ENCODE measurements at regions not wholly inside any gene's neighbourhood (a gene's known extent, or its start where the extent isn't known, plus 50 kb on each side); places are given as distances from the start of the nearest gene placed in this dataset.
A peak's percentile ranks its signal among the peaks of the same experiment; 100 is the strongest.

GRCh38 chr18:34971313-34971712 is 69.9 kb upstream of the MAPRE2 start:
- peaks cover 32% of the 10 kb centered on the region for H3K27me3 ChIP-seq (ENCODE audit: insufficient read depth, low read length)
- no peaks in the 10 kb centered on the region for H3K4me1 ChIP-seq (ENCODE audit: insufficient read depth, low read length)
- no peaks in the 10 kb centered on the region for H3K9me3 ChIP-seq (ENCODE audit: low read depth, low read length)
- no peak overlapping the region for H3K4me3 ChIP-seq (ENCODE audit: low read length)

- Histone ChIP-seq H3K4me1 (ENCODE audit: insufficient read depth, low read length) (peaks cover 9% of the 10 kb centered on the region), H3K27me3 (ENCODE audit: insufficient read depth, low read length) (peaks cover 35% of the 10 kb centered on the region), H3K9me3 (ENCODE audit: low read depth, low read length) (no peaks in the 10 kb centered on the region), H3K4me3 (ENCODE audit: low read length) (no peak overlapping the region)
Measured at GRCh38 chr18:34972765-34973414, 68.3 kb upstream of the MAPRE2 start.

- H3K9me3 ChIP-seq (ENCODE audit: low read depth, low read length) = no peaks in the 10 kb centered on the region
- peaks cover 35% of the 10 kb centered on the region for H3K27me3 ChIP-seq (ENCODE audit: insufficient read depth, low read length)
- H3K4me1 ChIP-seq (ENCODE audit: insufficient read depth, low read length) = peaks cover 24% of the 10 kb centered on the region
- peak overlapping the region; percentile 70 for H3K4me3 ChIP-seq (ENCODE audit: low read length)
Measured at GRCh38 chr18:34976123-34976522, 65.1 kb upstream of the MAPRE2 start.

- Histone ChIP-seq H3K27me3 (ENCODE audit: insufficient read depth, low read length) (peaks cover 35% of the 10 kb centered on the region), H3K4me1 (ENCODE audit: insufficient read depth, low read length) (peaks cover 24% of the 10 kb centered on the region), H3K9me3 (ENCODE audit: low read depth, low read length) (no peaks in the 10 kb centered on the region), H3K4me3 (ENCODE audit: low read length) (peak overlapping the region; percentile 70)
Measured at GRCh38 chr18:34976534-34976898, 64.7 kb upstream of the MAPRE2 start.

GRCh38 chr18:34976899-34977837 is 64.0 kb upstream of the MAPRE2 start:
- Histone ChIP-seq H3K27me3 (ENCODE audit: insufficient read depth, low read length) (peaks cover 31% of the 10 kb centered on the region), H3K9me3 (ENCODE audit: low read depth, low read length) (no peaks in the 10 kb centered on the region), H3K4me1 (ENCODE audit: insufficient read depth, low read length) (peaks cover 24% of the 10 kb centered on the region), H3K4me3 (ENCODE audit: low read length) (peak overlapping the region; percentile 70)

- peaks cover 24% of the 10 kb centered on the region for H3K4me1 ChIP-seq (ENCODE audit: insufficient read depth, low read length)
- H3K4me3 ChIP-seq (ENCODE audit: low read length) = peak overlapping the region; percentile 70
- H3K9me3 ChIP-seq (ENCODE audit: low read depth, low read length) = no peaks in the 10 kb centered on the region
- H3K27me3 ChIP-seq (ENCODE audit: insufficient read depth, low read length) = peaks cover 23% of the 10 kb centered on the region
Measured at GRCh38 chr18:34977838-34978532, 63.2 kb upstream of the MAPRE2 start.

GRCh38 chr18:34978533-34978893 is 62.7 kb upstream of the MAPRE2 start:
- H3K4me3 ChIP-seq (ENCODE audit: low read length) = peak overlapping the region; percentile 70
- peaks cover 24% of the 10 kb centered on the region for H3K4me1 ChIP-seq (ENCODE audit: insufficient read depth, low read length)
- H3K9me3 ChIP-seq (ENCODE audit: low read depth, low read length) = no peaks in the 10 kb centered on the region
- peaks cover 17% of the 10 kb centered on the region for H3K27me3 ChIP-seq (ENCODE audit: insufficient read depth, low read length)

- peaks cover 24% of the 10 kb centered on the region for H3K4me1 ChIP-seq (ENCODE audit: insufficient read depth, low read length)
- peak overlapping the region; percentile 70 for H3K4me3 ChIP-seq (ENCODE audit: low read length)
- peaks cover 12% of the 10 kb centered on the region for H3K27me3 ChIP-seq (ENCODE audit: insufficient read depth, low read length)
- no peaks in the 10 kb centered on the region for H3K9me3 ChIP-seq (ENCODE audit: low read depth, low read length)
Measured at GRCh38 chr18:34978953-34979608, 62.1 kb upstream of the MAPRE2 start.

GRCh38 chr18:34981487-34981886 is 59.7 kb upstream of the MAPRE2 start:
- peaks cover 22% of the 10 kb centered on the region for H3K4me1 ChIP-seq (ENCODE audit: insufficient read depth, low read length)
- no peak overlapping the region for H3K4me3 ChIP-seq (ENCODE audit: low read length)
- no peaks in the 10 kb centered on the region for H3K9me3 ChIP-seq (ENCODE audit: low read depth, low read length)
- peaks cover 1% of the 10 kb centered on the region for H3K27me3 ChIP-seq (ENCODE audit: insufficient read depth, low read length)

- Histone ChIP-seq H3K27me3 (ENCODE audit: insufficient read depth, low read length) (no peaks in the 10 kb centered on the region), H3K4me1 (ENCODE audit: insufficient read depth, low read length) (peaks cover 17% of the 10 kb centered on the region), H3K9me3 (ENCODE audit: low read depth, low read length) (no peaks in the 10 kb centered on the region), H3K4me3 (ENCODE audit: low read length) (no peak overlapping the region)
Measured at GRCh38 chr18:34985963-34986362, 55.2 kb upstream of the MAPRE2 start.

GRCh38 chr18:34990597-34990996 is 50.6 kb upstream of the MAPRE2 start:
- Histone ChIP-seq H3K9me3 (ENCODE audit: low read depth, low read length) (no peaks in the 10 kb centered on the region), H3K4me1 (ENCODE audit: insufficient read depth, low read length) (peaks cover 17% of the 10 kb centered on the region), H3K27me3 (ENCODE audit: insufficient read depth, low read length) (no peaks in the 10 kb centered on the region), H3K4me3 (ENCODE audit: low read length) (no peak overlapping the region)

- Histone ChIP-seq H3K9me3 (ENCODE audit: low read depth, low read length) (no peaks in the 10 kb centered on the region), H3K27me3 (ENCODE audit: insufficient read depth, low read length) (no peaks in the 10 kb centered on the region), H3K4me3 (ENCODE audit: low read length) (no peak overlapping the region), H3K4me1 (ENCODE audit: insufficient read depth, low read length) (peaks cover 17% of the 10 kb centered on the region)
Measured at GRCh38 chr18:34991152-34991551, 50.1 kb upstream of the MAPRE2 start.

Measured in mononuclear cell (primary cell).